HG02885 (cell line): ENCODE measurements at regions not wholly inside any gene's neighbourhood (a gene's known extent, or its start where the extent isn't known, plus 50 kb on each side); places are given as distances from the start of the nearest gene placed in this dataset.

Source experiments
- ATAC-seq: cut with Tn5 transposase; IDR thresholded peaks from one replicate; pipeline ENCODE4 v1.9.1; 2021; ENCODE audit warnings: mild to moderate bottlenecking; ENCODE audit not compliant: unreplicated experiment, poor library complexity

- ATAC-seq: no peak
Measured at GRCh38 chr7:3246651-3247050, 54.4 kb upstream of the SDK1 start.

GRCh38 chr7:3250725-3251124 is 50.3 kb upstream of the SDK1 start:
- ATAC-seq: no peak
